Kidney tubule cell (primary cell): ENCODE measurements at regions not wholly inside any gene's neighbourhood (a gene's known extent, or its start where the extent isn't known, plus 50 kb on each side); places are given as distances from the start of the nearest gene placed in this dataset.
"Not testable (repeated sequence)": the region's sequence is repeated elsewhere in the genome, so short reads cannot be mapped to it uniquely, and the experiment has no call there.

Source experiments
- DNase-seq: peaks from one replicate; pipeline ENCODE4 v3.0.0-alpha.2; 2018; ENCODE audit warnings: low spot score

- DNase-seq: no peak
These were observed 86.6 kb downstream of the C5orf15 start for GRCh38 chr5:133881576-133882388.

- peak; percentile 3 for DNase-seq
These were observed 90.2 kb downstream of the C5orf15 start for GRCh38 chr5:133878236-133878555.

GRCh38 chr5:133877351-133878235 lies 90.8 kb downstream of the C5orf15 start:
- no peak for DNase-seq

- no peak for DNase-seq
These were observed 92.2 kb downstream of the C5orf15 start for GRCh38 chr5:133876266-133876665.

GRCh38 chr5:133875179-133875578 lies 93.2 kb downstream of the C5orf15 start:
- DNase-seq: no peak

GRCh38 chr5:133873449-133873848 lies 95.0 kb downstream of the C5orf15 start:
- no peak for DNase-seq

GRCh38 chr5:133870661-133871060 lies 97.8 kb downstream of the C5orf15 start:
- peak; percentile 93 for DNase-seq

GRCh38 chr5:133869519-133870335 lies 98.7 kb downstream of the C5orf15 start:
- DNase-seq: no peak

- DNase-seq: peak; percentile 70
These were observed 99.4 kb downstream of the C5orf15 start for GRCh38 chr5:133868946-133869518.

- no peak for DNase-seq
These were observed 100.4 kb downstream of the C5orf15 start for GRCh38 chr5:133867851-133868545.

- DNase-seq: no peak
These were observed 101.1 kb downstream of the C5orf15 start for GRCh38 chr5:133867341-133867740.

GRCh38 chr5:133866903-133867245 lies 101.6 kb downstream of the C5orf15 start:
- no peak for DNase-seq

GRCh38 chr5:133866160-133866902 lies 102.1 kb downstream of the C5orf15 start:
- DNase-seq: no peak

GRCh38 chr5:133865113-133865512 lies 103.3 kb downstream of the C5orf15 start:
- DNase-seq: no peak

- DNase-seq: no peak
These were observed 103.7 kb downstream of the C5orf15 start for GRCh38 chr5:133864711-133865110.

GRCh38 chr5:133863857-133864585 lies 104.4 kb downstream of the C5orf15 start:
- DNase-seq: no peak

- DNase-seq: no peak
These were observed 107.2 kb downstream of the C5orf15 start for GRCh38 chr5:133861161-133861737.

- DNase-seq: no peak
These were observed 109.4 kb downstream of the C5orf15 start for GRCh38 chr5:133859073-133859472.

- not testable (repeated sequence) for DNase-seq
These were observed 110.7 kb downstream of the C5orf15 start for GRCh38 chr5:133857595-133858313.
